ENCODE measurements at regions not wholly inside any gene's neighbourhood (a gene's known extent, or its start where the extent isn't known, plus 50 kb on each side); places are given as distances from the start of the nearest gene placed in this dataset.
A peak's percentile ranks its signal among the peaks of the same experiment; 100 is the strongest.

- no TSS peak for BruUV-seq (replicated peaks)
- TF ChIP-seq EZH2 (IDR thresholded peaks at IDR 0.05; ENCODE audit: low read depth) (no peak), CTCF (conservative IDR thresholded peaks at IDR 0.05) (no peak)
- Histone ChIP-seq H3F3A (ENCODE audit: insufficient read depth, low read depth) (no peaks in the 10 kb centered on the region), H3K9me3 (ENCODE audit: insufficient read depth, low read depth) (no peaks in the 10 kb centered on the region), H3K27ac (no peak overlapping the region), H3K9me2 (ENCODE audit: insufficient read depth) (no peaks in the 10 kb centered on the region), H3K27me3 (ENCODE audit: insufficient read depth, low read depth) (peaks cover 61% of the 10 kb centered on the region), H3K4me1 (replicated peaks; ENCODE audit: insufficient read depth) (no peaks in the 10 kb centered on the region), H3K36me3 (ENCODE audit: low read depth) (no peaks in the 10 kb centered on the region), H4K20me1 (ENCODE audit: insufficient read depth) (no peaks in the 10 kb centered on the region), H3K4me3 (no peak overlapping the region), H3K79me2 (ENCODE audit: low read depth) (no peaks in the 10 kb centered on the region), H3K4me2 (no peak overlapping the region), H2AFZ (no peak overlapping the region)
- intact Hi-C loops (cut with micrococcal nuclease; ENCODE audit: unreplicated experiment) = no loop called here
- POLR2A ChIA-PET (ENCODE audit: unreplicated experiment) = no interaction called here
- DNase-seq = no peak
- CTCF ChIA-PET = no interaction called here
Observed at GRCh38 chr1:62962014-62962812, 178.3 kb downstream of the ATG4C start.

GRCh38 chr1:62962901-62963776, 179.2 kb downstream of the ATG4C start:
- Histone ChIP-seq H3K4me1 (replicated peaks; ENCODE audit: insufficient read depth) (no peaks in the 10 kb centered on the region), H3K9me2 (ENCODE audit: insufficient read depth) (no peaks in the 10 kb centered on the region), H3K36me3 (ENCODE audit: low read depth) (no peaks in the 10 kb centered on the region), H3K4me2 (no peak overlapping the region), H3K27me3 (ENCODE audit: insufficient read depth, low read depth) (peaks cover 61% of the 10 kb centered on the region), H3K9me3 (ENCODE audit: insufficient read depth, low read depth) (no peaks in the 10 kb centered on the region), H2AFZ (no peak overlapping the region), H3F3A (ENCODE audit: insufficient read depth, low read depth) (no peaks in the 10 kb centered on the region), H3K27ac (no peak overlapping the region), H3K4me3 (no peak overlapping the region), H4K20me1 (ENCODE audit: insufficient read depth) (no peaks in the 10 kb centered on the region), H3K79me2 (ENCODE audit: low read depth) (no peaks in the 10 kb centered on the region)
- CTCF ChIA-PET = interaction anchor here (0.7 kb wide), 1 partner anchor 190 kb away, joined by 3 read pairs; no protein-coding TSS in a partner anchor
- peak in 1 of 2 experiments; percentile 5 for DNase-seq
- BruUV-seq (replicated peaks) = no TSS peak
- intact Hi-C loops (cut with micrococcal nuclease; ENCODE audit: unreplicated experiment) = no loop called here
- TF ChIP-seq CTCF (conservative IDR thresholded peaks at IDR 0.05) = peak; percentile 57; the same call in 1 of the 2 replicates
- TF ChIP-seq EZH2 (IDR thresholded peaks at IDR 0.05; ENCODE audit: low read depth) = no peak
- POLR2A ChIA-PET (ENCODE audit: unreplicated experiment) = no interaction called here

- intact Hi-C loops (cut with micrococcal nuclease; ENCODE audit: unreplicated experiment) = no loop called here
- POLR2A ChIA-PET (ENCODE audit: unreplicated experiment) = no interaction called here
- CTCF ChIA-PET = no interaction called here
Observed at GRCh38 chr1:62964141-62964540, 180.2 kb downstream of the ATG4C start.

More at GRCh38 chr1:62964141-62964540, 180.2 kb downstream of the ATG4C start:
- Histone ChIP-seq H3K9me2 (ENCODE audit: insufficient read depth) (no peaks in the 10 kb centered on the region), H3K4me2 (no peak overlapping the region), H3K27me3 (ENCODE audit: insufficient read depth, low read depth) (peaks cover 61% of the 10 kb centered on the region), H3F3A (ENCODE audit: insufficient read depth, low read depth) (no peaks in the 10 kb centered on the region), H3K4me3 (no peak overlapping the region), H3K4me1 (replicated peaks; ENCODE audit: insufficient read depth) (no peaks in the 10 kb centered on the region), H3K27ac (no peak overlapping the region), H3K36me3 (ENCODE audit: low read depth) (no peaks in the 10 kb centered on the region), H3K79me2 (ENCODE audit: low read depth) (no peaks in the 10 kb centered on the region), H3K9me3 (ENCODE audit: insufficient read depth, low read depth) (no peaks in the 10 kb centered on the region), H4K20me1 (ENCODE audit: insufficient read depth) (no peaks in the 10 kb centered on the region), H2AFZ (no peak overlapping the region)
- no TSS peak for BruUV-seq (replicated peaks)
- TF ChIP-seq CTCF (conservative IDR thresholded peaks at IDR 0.05) (no peak), EZH2 (IDR thresholded peaks at IDR 0.05; ENCODE audit: low read depth) (no peak)
- no peak for DNase-seq
